GM18519 (cell line): ENCODE measurements at regions not wholly inside any gene's neighbourhood (a gene's known extent, or its start where the extent isn't known, plus 50 kb on each side); places are given as distances from the start of the nearest gene placed in this dataset.
"Not testable (repeated sequence)": the region's sequence is repeated elsewhere in the genome, so short reads cannot be mapped to it uniquely, and the experiment has no call there.

Experiments
- ATAC-seq: cut with Tn5 transposase; IDR thresholded peaks from one replicate; pipeline ENCODE4 v1.9.1; 2021; ENCODE audit warnings: mild to moderate bottlenecking, moderate library complexity; ENCODE audit not compliant: unreplicated experiment, low FRiP score

GRCh38 chr13:101003566-101003965 lies 329.0 kb upstream of the TMTC4 start:
- no peak for ATAC-seq

DNA sequence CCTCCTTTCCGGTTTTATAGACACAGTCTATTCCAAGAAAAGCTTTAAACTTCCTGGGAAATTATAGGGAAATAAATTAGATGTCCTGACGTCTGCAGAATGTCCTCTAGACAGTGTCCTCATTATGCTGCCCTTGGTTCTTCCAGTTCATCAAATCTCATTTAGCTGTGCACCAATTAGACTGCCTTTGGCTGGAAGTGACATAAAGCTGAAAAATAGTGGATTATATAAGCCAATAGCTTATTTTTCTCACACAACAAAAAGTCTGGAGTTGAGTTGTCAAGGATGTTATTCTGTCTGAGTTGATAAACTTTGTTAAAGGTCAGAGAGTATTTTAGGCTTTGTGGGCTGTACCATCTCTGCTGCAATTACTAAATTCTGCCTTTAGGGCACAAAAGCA lies 314.8 kb upstream of the TMTC4 start:
- ATAC-seq, result no peak

DNA sequence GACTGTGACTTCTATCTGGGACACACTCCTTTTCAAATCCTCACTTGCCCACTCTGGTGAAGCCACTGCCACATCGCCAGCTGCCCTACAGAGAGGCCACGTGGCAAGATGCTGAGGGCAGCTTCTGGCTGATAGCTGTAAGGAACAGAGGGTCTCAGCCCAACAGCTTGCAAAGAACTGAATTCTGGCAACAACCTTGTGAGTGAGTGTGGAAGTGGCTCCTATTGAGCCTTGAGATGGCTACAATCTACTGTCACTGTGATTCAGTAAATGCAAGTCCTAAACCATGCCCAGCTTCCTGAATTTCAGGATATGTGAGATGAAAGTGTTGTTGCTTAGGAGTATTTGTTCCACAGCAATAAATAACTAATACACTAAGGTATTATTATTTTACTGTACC lies 314.3 kb upstream of the TMTC4 start:
- ATAC-seq, result no peak

DNA sequence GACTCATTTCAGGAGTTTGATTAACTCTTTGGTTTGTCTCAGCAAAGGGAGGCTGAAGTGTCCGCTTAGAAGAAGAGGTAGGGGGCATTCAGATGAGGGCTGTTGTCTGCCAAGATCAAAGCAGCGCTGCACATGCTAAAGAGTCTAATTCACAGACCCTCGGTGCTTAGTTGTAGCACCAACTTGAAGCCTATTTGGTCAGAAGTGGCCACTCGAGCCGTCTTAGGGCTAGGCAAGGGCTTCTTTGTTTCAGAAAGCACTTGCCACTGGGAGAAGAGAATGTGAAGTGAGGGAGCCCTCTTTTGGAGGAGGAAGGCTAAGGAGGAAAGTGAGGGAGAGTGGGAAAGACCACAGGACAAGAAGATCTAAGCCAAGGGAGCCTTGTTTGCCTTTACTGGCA lies 313.4 kb upstream of the TMTC4 start:
- no peak for ATAC-seq

GRCh38 chr13:100986571-100986970 lies 312.0 kb upstream of the TMTC4 start:
- no peak for ATAC-seq

DNA sequence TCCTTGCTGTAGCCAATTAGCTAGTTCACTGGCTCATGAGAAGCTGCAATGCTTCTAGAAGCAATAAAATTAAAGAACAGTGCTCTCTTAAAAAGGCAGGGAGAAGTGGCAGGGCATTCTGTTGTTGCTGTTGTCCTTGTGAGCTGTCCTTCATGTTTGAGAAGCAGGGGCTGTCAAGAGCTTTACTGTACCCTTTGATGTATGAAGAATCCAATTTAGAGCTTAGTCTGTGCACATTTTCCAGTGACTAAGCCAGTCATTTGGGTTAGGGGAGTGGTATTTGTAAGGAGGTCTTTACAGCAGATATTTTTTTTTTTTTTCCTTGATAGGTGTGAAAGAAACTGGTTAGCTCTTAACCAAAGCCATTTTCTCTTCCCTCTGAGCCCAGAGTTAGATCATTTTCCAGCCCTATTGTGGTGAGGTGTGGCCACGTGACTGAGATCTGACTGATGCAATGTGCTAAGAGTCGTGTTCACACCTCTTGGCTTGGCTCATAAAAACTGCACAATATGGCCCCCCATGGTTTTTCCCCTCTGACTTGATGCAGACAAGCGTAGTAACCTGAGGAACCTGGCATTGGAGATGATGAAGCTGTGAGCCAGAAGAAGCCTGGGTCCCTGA lies 309.6 kb upstream of the TMTC4 start:
- no peak for ATAC-seq

DNA sequence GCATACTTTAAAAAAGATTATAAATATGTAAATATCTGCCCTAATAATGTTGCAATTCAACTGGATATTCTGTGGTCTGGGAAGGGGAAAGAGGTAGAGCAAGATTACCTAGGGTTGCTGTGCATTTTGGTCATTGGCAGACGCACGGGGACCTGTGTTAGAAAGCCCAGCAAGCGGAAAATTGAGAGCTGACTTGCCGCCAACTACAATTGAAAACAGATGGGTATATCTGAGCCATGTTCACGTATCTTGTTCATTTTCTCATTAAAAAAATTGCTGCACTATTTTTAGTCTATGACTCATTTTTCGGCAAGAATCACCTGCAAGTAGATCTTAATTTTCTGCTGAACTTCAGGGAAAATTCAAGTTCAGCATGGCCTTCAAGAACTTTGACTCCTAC lies 308.5 kb upstream of the TMTC4 start:
- no peak for ATAC-seq

DNA sequence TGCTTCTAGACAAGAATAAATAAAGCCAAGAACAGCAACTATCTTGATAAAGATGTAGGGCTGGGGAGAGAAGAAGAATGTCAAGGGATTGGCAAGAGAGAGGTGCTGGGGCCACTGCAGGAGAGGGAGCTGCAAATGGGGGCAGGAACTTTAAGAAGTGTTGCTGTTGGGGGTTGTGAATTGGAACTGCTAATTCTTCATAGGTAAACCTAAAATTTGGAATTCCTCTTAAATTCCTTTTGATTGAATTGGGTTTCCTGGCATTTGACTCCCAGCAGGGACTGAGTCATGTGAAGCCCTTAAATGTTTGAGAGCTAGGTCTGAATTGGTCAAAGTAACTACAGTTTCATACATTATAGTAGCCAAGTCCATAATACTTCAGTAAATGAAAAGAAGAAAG lies 305.6 kb upstream of the TMTC4 start:
- ATAC-seq, result no peak

GRCh38 chr13:100977841-100978240 lies 303.2 kb upstream of the TMTC4 start:
- no peak for ATAC-seq

- ATAC-seq, result no peak
Observed at GRCh38 chr13:100976993-100977392, 302.4 kb upstream of the TMTC4 start.

GRCh38 chr13:100975666-100976065 lies 301.1 kb upstream of the TMTC4 start:
- not testable (repeated sequence) for ATAC-seq

DNA sequence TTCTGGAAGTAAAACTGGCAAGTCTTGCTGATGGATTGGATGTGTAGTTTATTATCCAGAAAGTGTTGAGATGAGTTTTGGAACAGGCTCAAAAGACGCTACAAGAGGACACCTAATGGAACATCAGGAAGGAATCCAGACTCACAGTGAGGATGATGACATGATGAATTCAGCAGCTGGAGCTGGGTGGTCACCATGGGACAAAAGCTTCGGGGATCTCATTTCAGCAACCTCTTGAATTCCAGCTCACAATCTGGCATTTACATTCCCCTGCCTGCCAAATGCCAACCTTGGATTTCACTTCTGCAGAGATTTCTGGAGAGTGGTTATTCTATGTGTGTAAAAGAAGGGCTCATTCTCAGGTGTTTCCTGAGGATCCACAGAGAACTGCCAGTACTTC lies 288.0 kb upstream of the TMTC4 start:
- ATAC-seq, result no peak

- ATAC-seq, result no peak
Observed at GRCh38 chr13:100961186-100961585, 286.6 kb upstream of the TMTC4 start.

GRCh38 chr13:100958831-100959230 lies 284.2 kb upstream of the TMTC4 start:
- no peak for ATAC-seq

GRCh38 chr13:100957741-100958140 lies 283.1 kb upstream of the TMTC4 start:
- ATAC-seq, result no peak

- ATAC-seq, result no peak
Observed at GRCh38 chr13:100954430-100955305, 280.1 kb upstream of the TMTC4 start.

DNA sequence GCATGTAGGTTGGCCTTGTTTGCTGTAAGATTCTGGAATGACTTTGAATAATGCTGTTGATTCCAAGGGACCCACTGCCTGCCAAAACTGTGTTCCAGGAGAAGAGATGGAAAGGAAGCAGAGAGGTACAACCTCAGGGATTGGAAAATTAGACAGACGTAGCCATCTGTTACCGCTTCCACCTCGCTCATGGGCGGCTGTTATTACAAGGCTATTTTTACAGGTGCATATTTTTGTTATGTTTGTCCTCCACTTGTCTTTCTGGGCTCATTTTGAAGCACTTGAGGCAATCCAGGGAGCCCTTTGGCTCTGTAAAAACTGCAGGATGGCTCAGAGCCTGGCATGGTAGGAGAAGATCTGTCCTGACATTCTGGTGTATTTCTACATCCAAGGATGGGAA lies 276.4 kb upstream of the TMTC4 start:
- ATAC-seq, result no peak

DNA sequence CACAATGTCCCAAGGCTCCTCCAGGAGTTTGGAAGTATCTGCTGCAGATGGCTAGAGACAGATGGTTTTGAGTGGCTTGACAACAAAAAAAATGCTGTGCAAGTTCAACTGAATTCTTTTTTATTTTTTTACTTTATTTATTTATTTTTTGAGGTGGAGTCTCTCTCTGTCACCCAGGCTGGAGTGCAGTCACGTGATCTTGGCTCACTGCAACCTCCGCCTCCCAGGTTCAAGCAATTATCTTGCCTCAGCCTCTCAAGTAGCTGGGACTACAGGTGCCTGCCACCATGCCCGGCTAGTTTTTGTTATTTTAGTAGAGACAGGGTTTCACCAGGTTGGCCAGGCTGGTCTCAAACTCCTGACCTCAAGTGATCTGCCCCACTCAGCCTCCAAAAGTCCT lies 274.3 kb upstream of the TMTC4 start:
- not testable (repeated sequence) for ATAC-seq

DNA sequence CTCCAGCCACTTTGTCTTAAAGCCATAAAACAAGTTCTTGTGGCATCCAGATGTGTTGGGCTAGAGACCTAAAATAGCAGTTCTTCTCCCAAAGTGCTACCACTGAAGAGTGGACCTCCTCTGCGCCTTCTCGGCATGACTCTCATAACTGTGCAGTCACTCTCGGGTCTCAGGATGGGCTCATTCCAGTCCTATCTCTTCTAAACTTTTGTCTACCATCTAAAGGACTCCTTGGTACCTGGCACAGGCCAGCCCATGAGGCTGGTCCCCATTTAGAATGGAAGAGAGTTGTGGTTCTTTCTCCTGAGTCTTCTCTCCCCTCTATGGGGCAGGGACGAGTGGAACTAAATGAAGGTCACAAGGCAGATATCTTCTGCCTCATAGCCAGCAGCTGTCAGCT lies 272.0 kb upstream of the TMTC4 start:
- no peak for ATAC-seq

DNA sequence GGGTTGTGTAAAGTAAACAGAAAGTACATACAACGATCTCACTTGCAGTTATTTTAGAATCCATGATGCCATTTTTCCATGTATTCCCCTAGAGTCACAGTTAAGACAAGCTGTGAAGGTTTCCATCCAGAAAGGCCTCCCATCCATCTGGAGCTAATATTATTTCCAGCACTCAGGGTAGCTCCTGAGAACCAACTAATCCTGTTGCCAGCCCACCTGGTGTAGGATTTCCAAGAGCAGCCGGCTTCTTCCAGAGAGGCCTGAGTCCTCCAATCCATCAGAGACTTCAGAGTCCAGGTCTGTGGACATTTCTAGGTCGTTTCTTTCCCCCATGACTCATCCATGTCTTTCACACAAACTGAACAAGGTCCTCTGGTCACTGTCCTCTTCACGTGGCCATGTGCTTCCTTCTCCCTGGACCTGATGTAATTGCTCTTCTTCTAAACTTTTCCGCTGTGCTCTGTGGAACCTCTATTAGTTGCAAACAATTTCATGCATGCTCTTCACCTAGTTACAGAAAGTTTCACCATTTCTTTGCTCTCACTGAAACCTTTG lies 270.3 kb upstream of the TMTC4 start:
- no peak for ATAC-seq

GRCh38 chr13:100942742-100943141 lies 268.1 kb upstream of the TMTC4 start:
- ATAC-seq, result no peak
